Thymus (tissue), 11 donors: ENCODE measurements at regions not wholly inside any gene's neighbourhood (a gene's known extent, or its start where the extent isn't known, plus 50 kb on each side); places are given as distances from the start of the nearest gene placed in this dataset.

Experiments used
- DNase-seq, 9 donors: peaks; one replicate each; pipeline ENCODE4 v3.0.0-alpha.2; 2013; ENCODE audit warnings: low spot score in 9 of 9, low read depth in 6 of 9, missing footprints in 1 of 9
- H3K27ac ChIP-seq, 2 donors: one replicate each; pipeline ENCODE4 v1.5.1; 2013; ENCODE audit warnings: control low read depth in 1 of 2, low read depth in 1 of 2, low read length in 1 of 2, mild to moderate bottlenecking in 1 of 2, moderate library complexity in 1 of 2
- H3K27me3 ChIP-seq, 2 donors: one replicate each; pipeline ENCODE4 v1.5.1; 2013; ENCODE audit warnings: low read length in 1 of 2; ENCODE audit not compliant: control insufficient read depth in 2 of 2, insufficient read depth in 1 of 2
- H3K36me3 ChIP-seq, 2 donors: one replicate each; pipeline ENCODE4 v1.5.1; 2013; ENCODE audit warnings: low read length in 1 of 2, mild to moderate bottlenecking in 1 of 2, moderate library complexity in 1 of 2; ENCODE audit not compliant: control insufficient read depth in 2 of 2, insufficient read depth in 2 of 2
- H3K4me1 ChIP-seq, 2 donors: one replicate each; pipeline ENCODE4 v1.5.1; 2013; ENCODE audit warnings: low read length in 2 of 2; ENCODE audit not compliant: control insufficient read depth in 2 of 2, insufficient read depth in 2 of 2
- H3K4me3 ChIP-seq, 2 donors: one replicate each; pipeline ENCODE4 v1.5.1; 2013; ENCODE audit warnings: low read length in 2 of 2, control low read depth in 1 of 2, mild to moderate bottlenecking in 1 of 2
- H3K9me3 ChIP-seq, 2 donors: one replicate each; pipeline ENCODE4 v1.5.1; 2013; ENCODE audit warnings: low read length in 1 of 2, mild to moderate bottlenecking in 1 of 2; ENCODE audit not compliant: control insufficient read depth in 2 of 2, insufficient read depth in 1 of 2
- WGBS: extraction: QIAGEN DNeasy Blood & Tissue Kit; methylation state at CpG from one replicate; pipeline ENCODE4 v1.1.7; 2013; 5-methylcytosine and 5-hydroxymethylcytosine counted together
- donor health status: healthy.

DNA sequence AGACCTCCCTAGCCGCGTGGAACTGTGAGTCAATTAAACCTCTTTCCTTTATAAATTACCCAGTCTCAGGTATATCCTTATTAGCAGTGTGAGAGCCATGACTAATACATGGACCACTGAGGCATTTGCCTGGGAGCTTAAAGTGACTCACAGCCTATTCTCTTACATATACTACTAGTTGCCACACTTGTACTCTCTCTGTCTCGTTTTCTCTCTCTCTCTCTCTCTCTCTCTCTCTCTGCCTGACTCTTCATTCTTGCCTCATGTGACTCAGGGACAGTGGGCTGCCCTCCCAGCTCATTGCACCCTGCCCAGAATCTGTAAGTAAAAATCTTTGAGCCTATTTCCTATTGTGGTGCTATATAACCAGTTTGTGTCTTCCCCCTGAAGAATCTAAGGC lies 238.5 kb upstream of the MAGI2 start:
- no peaks in the 10 kb centered on the region for H3K9me3 ChIP-seq
- no peak overlapping the region for H3K4me3 ChIP-seq
- no peaks in the 10 kb centered on the region for H3K27me3 ChIP-seq
- H3K36me3 ChIP-seq = no peaks in the 10 kb centered on the region
- DNase-seq = no peak
- H3K27ac ChIP-seq = no peak overlapping the region
- no peaks in the 10 kb centered on the region for H3K4me1 ChIP-seq
- 89% methylated on average over 3 of the region's 3 CpGs for WGBS

DNA sequence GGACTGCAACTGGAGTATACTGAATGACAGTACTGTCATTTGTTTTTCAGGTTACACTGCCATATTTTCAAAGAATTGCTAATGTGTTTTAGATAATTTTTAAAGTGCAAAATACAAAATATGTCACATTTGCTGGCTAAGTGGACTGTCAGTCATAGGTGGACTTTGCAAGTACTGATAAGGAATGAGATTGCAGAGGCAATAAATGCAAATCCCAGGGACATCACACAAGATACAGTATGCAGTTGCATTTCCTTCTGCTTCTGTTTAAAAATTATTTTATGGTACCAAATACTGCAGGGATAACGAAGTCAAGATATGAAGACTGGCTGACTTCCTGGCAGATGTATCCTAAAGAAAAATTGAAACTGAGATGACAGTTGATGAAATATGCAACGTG lies 237.6 kb upstream of the MAGI2 start:
- Histone ChIP-seq H3K36me3 (no peaks in the 10 kb centered on the region), H3K4me3 (no peak overlapping the region), H3K27ac (no peak overlapping the region), H3K4me1 (no peaks in the 10 kb centered on the region), H3K9me3 (no peaks in the 10 kb centered on the region), H3K27me3 (no peaks in the 10 kb centered on the region)
- WGBS = 80% methylated on average over 2 of the region's 2 CpGs
- no peak for DNase-seq

DNA sequence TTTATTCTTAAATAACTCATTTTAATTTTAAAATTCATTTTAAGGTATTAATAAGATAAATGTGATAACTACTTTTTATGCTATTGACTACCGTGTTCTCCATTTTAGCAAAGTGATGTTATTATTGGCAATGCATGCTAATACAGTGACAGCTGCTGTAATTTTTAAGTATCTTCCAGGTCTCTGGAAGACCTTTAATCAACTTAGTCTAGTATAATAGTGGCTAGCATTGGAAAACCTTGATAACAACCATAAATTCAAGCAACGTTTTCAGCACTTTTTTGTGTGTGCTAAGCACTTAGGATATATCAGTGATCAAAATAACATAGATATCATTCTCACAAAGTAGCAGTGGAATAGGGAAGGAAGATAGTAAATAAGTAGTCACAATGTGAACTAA lies 230.9 kb upstream of the MAGI2 start:
- H3K36me3 ChIP-seq = no peaks in the 10 kb centered on the region
- no peaks in the 10 kb centered on the region for H3K9me3 ChIP-seq
- DNase-seq = no peak
- no peaks in the 10 kb centered on the region for H3K27me3 ChIP-seq
- H3K27ac ChIP-seq = no peak overlapping the region
- H3K4me1 ChIP-seq = no peaks in the 10 kb centered on the region
- WGBS = 90% methylated on average over 2 of the region's 2 CpGs
- H3K4me3 ChIP-seq = no peak overlapping the region

DNA sequence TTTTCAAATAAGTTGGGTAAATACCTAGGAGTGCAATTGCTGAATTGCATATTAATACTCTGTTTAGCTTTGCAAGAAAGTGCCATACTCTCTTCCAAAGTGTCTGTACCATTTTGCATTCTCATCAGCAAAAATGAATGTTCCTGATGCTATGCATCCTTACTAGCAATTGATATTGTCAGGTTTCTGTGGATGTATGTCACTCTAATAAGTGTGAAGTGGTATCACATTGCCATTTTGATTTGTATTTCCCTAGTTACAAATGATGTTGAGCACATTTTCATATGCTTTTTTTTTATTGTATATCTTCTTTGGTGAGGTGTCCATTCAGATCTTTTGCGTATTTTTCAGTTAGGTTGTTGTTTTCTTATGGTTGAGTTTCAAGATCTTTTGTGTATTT lies 230.4 kb upstream of the MAGI2 start:
- H3K4me3 ChIP-seq = no peak overlapping the region
- no peaks in the 10 kb centered on the region for H3K27me3 ChIP-seq
- WGBS = 99% methylated on average over 1 of the region's 1 CpG
- H3K27ac ChIP-seq = no peak overlapping the region
- no peaks in the 10 kb centered on the region for H3K36me3 ChIP-seq
- H3K9me3 ChIP-seq = no peaks in the 10 kb centered on the region
- no peak for DNase-seq
- no peaks in the 10 kb centered on the region for H3K4me1 ChIP-seq

DNA sequence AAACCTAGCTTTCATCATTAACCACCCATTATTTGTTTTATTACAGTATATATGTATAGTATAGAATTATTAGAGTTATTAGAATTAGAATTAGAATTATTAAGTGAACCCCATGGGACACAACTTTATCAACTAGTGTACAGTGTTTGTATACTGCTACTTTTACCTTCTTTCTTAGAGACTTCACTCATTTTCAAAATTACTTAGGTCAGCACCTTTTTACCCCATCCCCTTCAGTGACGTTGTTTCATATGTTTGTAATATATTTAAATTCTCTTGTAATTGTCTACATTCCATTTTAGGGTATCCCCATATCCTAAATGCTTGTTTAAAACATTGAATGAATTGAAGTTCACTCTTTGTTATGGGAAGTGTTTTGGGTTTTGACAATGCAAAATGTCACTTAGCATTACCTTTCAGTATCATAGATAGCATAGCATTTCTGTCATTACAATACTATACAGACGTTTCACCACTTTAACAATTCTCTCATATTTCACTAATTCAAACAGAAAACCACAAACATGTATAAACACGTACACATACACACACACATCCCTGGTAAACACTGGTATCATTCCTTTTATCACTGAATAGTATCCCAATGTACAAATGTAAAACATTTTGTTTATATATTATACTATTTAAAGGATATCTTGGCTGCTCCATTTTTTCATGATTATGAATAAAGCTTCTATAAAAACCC lies 229.9 kb upstream of the MAGI2 start:
- no peak for DNase-seq
- Histone ChIP-seq H3K27ac (no peak overlapping the region), H3K4me1 (no peaks in the 10 kb centered on the region), H3K9me3 (no peaks in the 10 kb centered on the region), H3K4me3 (no peak overlapping the region), H3K36me3 (no peaks in the 10 kb centered on the region), H3K27me3 (no peaks in the 10 kb centered on the region)
- WGBS = 92% methylated on average over 3 of the region's 3 CpGs

DNA sequence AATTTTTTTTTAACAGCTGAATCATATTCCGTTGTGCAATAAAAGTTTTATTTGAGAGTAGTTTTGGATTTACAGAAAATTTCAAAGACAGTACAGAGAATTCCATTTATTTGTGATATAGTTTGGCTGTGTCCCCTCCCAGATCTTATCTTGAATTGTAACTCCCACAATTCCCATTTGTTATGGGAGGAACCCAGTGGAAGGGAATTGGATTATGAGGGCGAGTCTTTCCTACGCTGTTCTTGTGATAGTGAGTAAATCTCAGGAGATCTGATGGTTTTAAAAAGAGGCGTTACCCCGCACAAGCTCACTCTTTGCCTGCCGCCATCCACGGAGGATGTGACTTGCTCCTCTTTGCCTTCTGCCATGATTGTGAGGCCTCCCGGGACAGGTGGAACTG lies 228.0 kb upstream of the MAGI2 start:
- no peaks in the 10 kb centered on the region for H3K9me3 ChIP-seq
- no peaks in the 10 kb centered on the region for H3K36me3 ChIP-seq
- H3K27me3 ChIP-seq = no peaks in the 10 kb centered on the region
- DNase-seq = no peak
- WGBS = 95% methylated on average over 8 of the region's 8 CpGs
- H3K4me1 ChIP-seq = no peaks in the 10 kb centered on the region
- H3K4me3 ChIP-seq = no peak overlapping the region
- no peak overlapping the region for H3K27ac ChIP-seq

DNA sequence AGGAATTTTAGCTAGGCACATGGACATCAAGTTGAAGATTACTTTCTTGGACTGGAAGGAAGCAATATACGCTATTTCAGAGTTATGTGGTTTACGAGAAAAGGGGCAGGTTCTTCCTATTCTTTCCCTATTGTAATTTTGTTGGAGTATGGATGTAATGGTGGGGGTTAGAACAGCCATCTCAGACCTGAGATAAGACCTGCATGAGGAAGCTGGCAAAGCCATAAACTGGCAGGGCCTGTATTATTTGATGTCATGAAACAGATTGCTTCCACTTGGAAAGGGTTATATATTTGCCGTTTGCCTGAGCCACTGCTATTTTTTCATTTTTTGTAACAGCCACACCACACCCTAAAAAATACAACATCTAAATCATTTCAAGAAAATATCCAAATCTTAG lies 220.5 kb upstream of the MAGI2 start:
- Histone ChIP-seq H3K36me3 (no peaks in the 10 kb centered on the region), H3K4me3 (no peak overlapping the region), H3K27ac (no peak overlapping the region), H3K27me3 (no peaks in the 10 kb centered on the region), H3K9me3 (no peaks in the 10 kb centered on the region), H3K4me1 (no peaks in the 10 kb centered on the region)
- 94% methylated on average over 3 of the region's 3 CpGs for WGBS
- DNase-seq = no peak

DNA sequence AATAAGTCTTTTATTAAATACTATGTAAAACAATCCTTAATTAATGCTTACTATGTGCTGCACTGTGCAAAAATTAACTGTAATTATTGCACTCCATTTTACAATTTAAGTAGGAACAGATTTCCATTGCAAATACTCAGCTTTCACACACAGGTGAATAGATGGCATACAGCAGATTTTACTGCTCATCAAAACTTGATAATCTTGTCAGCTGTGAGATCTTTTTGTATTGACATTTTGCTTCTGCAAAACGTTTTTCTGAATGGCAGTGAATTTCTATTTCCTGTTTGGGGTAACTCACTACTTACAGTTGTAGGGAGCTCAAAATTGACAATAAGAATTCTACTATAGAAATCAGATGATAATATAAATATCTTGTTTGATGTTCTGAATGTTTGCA lies 220.0 kb upstream of the MAGI2 start:
- Histone ChIP-seq H3K27ac (no peak overlapping the region), H3K9me3 (no peaks in the 10 kb centered on the region), H3K27me3 (no peaks in the 10 kb centered on the region), H3K4me1 (no peaks in the 10 kb centered on the region), H3K36me3 (no peaks in the 10 kb centered on the region), H3K4me3 (no peak overlapping the region)
- WGBS = 11% methylated on average over 1 of the region's 1 CpG
- DNase-seq = no peak

DNA sequence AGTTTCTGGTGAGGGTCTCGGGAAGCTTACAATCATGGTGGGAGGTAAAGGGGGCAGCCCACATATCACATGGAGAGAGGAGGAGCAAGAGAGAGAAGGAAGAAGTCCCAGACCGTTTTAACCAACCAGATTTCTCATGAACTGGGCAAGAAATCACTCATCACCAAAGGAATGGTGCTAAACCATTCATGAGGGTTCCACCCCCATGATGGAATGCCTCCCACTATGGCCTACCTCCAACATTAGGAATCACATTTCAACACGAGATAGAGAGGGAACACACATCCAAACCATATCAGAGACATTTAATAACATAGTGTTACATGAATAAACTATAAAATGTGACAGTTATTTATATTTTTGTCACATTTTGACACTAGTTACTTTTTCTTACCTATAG lies 214.8 kb upstream of the MAGI2 start:
- no peak overlapping the region for H3K4me3 ChIP-seq
- no peaks in the 10 kb centered on the region for H3K36me3 ChIP-seq
- no peaks in the 10 kb centered on the region for H3K4me1 ChIP-seq
- H3K27me3 ChIP-seq = no peaks in the 10 kb centered on the region
- H3K9me3 ChIP-seq = no peaks in the 10 kb centered on the region
- H3K27ac ChIP-seq = no peak overlapping the region
- DNase-seq = no peak
- 80% methylated on average over 3 of the region's 3 CpGs for WGBS

DNA sequence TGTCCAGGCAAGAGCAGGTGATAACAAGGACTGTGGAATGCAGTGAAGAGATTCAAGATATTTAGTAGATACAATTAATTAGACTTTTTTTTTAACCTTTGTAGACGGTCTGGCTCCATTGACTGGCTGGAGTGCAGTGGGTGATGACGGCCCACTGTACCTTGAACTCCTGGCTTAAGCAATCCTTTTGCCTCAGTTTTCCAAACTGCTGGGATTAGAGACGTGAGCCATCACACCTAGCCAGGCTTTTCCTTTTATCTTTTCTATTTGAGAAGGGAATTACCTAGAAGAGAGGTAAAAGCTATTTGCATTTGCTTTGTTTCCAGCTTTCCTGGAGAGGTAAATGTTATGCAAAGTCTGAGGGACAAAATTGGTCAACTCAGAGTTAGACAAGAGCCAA lies 213.0 kb upstream of the MAGI2 start:
- 93% methylated on average over 3 of the region's 3 CpGs for WGBS
- H3K4me1 ChIP-seq = no peaks in the 10 kb centered on the region
- no peak overlapping the region for H3K4me3 ChIP-seq
- no peak for DNase-seq
- no peak overlapping the region for H3K27ac ChIP-seq
- no peaks in the 10 kb centered on the region for H3K27me3 ChIP-seq
- no peaks in the 10 kb centered on the region for H3K36me3 ChIP-seq
- no peaks in the 10 kb centered on the region for H3K9me3 ChIP-seq
